HFFc6 (cell line): ENCODE measurements at regions not wholly inside any gene's neighbourhood (a gene's known extent, or its start where the extent isn't known, plus 50 kb on each side); places are given as distances from the start of the nearest gene placed in this dataset.
A peak's percentile ranks its signal among the peaks of the same experiment; 100 is the strongest.

Experiments
- DNase-seq: peaks from one replicate; pipeline ENCODE4 v3.0.0-alpha.2; 2018
- H3K27ac Mint-ChIP-seq: 2 replicates; pipeline ENCODE4 v1.8.0; 2020; ENCODE audit warnings: mild to moderate bottlenecking, mixed read lengths
- H3K27me3 Mint-ChIP-seq: 2 replicates; pipeline ENCODE4 v1.8.0; 2021; ENCODE audit warnings: mild to moderate bottlenecking, moderate library complexity, mixed read lengths; ENCODE audit not compliant: insufficient read depth
- H3K36me3 Mint-ChIP-seq: 2 replicates; pipeline ENCODE4 v1.8.0; 2021; ENCODE audit warnings: low read depth, mixed read lengths
- H3K4me1 Mint-ChIP-seq: 2 replicates; pipeline ENCODE4 v1.8.0; 2020; ENCODE audit warnings: low read depth, mixed read lengths
- H3K4me3 Mint-ChIP-seq: 2 replicates; pipeline ENCODE4 v1.8.0; 2020; ENCODE audit warnings: mild to moderate bottlenecking, moderate library complexity, mixed read lengths
- H3K9me3 Mint-ChIP-seq: 2 replicates; pipeline ENCODE4 v1.8.0; 2020; ENCODE audit warnings: mild to moderate bottlenecking, mixed read lengths
- CTCF ChIP-seq: fragments of 200-600 bp; sonication (generic); IDR thresholded peaks from 2 replicates; pipeline ENCODE4 v1.5.0; 2021; ENCODE audit warnings: antibody characterized with exemption, mild to moderate bottlenecking

- H3K4me1 Mint-ChIP-seq: peaks cover 14% of the 10 kb centered on the region
- DNase-seq: no peak
- no peaks in the 10 kb centered on the region for H3K9me3 Mint-ChIP-seq
- H3K27ac Mint-ChIP-seq: no peak overlapping the region
- H3K4me3 Mint-ChIP-seq: no peak overlapping the region
- H3K27me3 Mint-ChIP-seq: peaks cover 5% of the 10 kb centered on the region; the same call in 1 of the 2 replicates
- H3K36me3 Mint-ChIP-seq: no peaks in the 10 kb centered on the region
- TF ChIP-seq CTCF: no peak
These were observed 360.3 kb upstream of the NOCT start for GRCh38 chr4:138655286-138655685.

- Mint-ChIP-seq H3K4me1 (peaks cover 18% of the 10 kb centered on the region), H3K4me3 (no peak overlapping the region), H3K27ac (peak overlapping the region; percentile 57), H3K9me3 (no peaks in the 10 kb centered on the region), H3K27me3 (peaks cover 2% of the 10 kb centered on the region), H3K36me3 (no peaks in the 10 kb centered on the region)
- DNase-seq: peak; percentile 68
- TF ChIP-seq CTCF: no peak
These were observed 364.6 kb upstream of the NOCT start for GRCh38 chr4:138650929-138651448.

- Mint-ChIP-seq H3K4me1 (peaks cover 23% of the 10 kb centered on the region), H3K4me3 (peak overlapping the region; percentile 31; the same call in 1 of the 2 replicates), H3K27ac (peak overlapping the region; percentile 44; the same call in 1 of the 2 replicates), H3K9me3 (no peaks in the 10 kb centered on the region), H3K36me3 (no peaks in the 10 kb centered on the region), H3K27me3 (peaks cover 2% of the 10 kb centered on the region)
- no peak for TF ChIP-seq CTCF
- no peak for DNase-seq
These were observed 365.1 kb upstream of the NOCT start for GRCh38 chr4:138650495-138650894.

GRCh38 chr4:138647433-138647832 is 368.1 kb upstream of the NOCT start:
- no peaks in the 10 kb centered on the region for H3K36me3 Mint-ChIP-seq
- no peaks in the 10 kb centered on the region for H3K9me3 Mint-ChIP-seq
- H3K27ac Mint-ChIP-seq: no peak overlapping the region
- no peaks in the 10 kb centered on the region; the same call in none of the 2 replicates for H3K27me3 Mint-ChIP-seq
- no peak for TF ChIP-seq CTCF
- H3K4me3 Mint-ChIP-seq: no peak overlapping the region
- DNase-seq: no peak
- H3K4me1 Mint-ChIP-seq: peaks cover 28% of the 10 kb centered on the region

- TF ChIP-seq CTCF: no peak
- H3K9me3 Mint-ChIP-seq: no peaks in the 10 kb centered on the region
- H3K27me3 Mint-ChIP-seq: peaks cover 2% of the 10 kb centered on the region
- H3K4me1 Mint-ChIP-seq: peaks cover 25% of the 10 kb centered on the region
- DNase-seq: no peak
- H3K36me3 Mint-ChIP-seq: no peaks in the 10 kb centered on the region
- no peak overlapping the region for H3K4me3 Mint-ChIP-seq
- H3K27ac Mint-ChIP-seq: no peak overlapping the region
These were observed 369.2 kb upstream of the NOCT start for GRCh38 chr4:138646383-138646782.

- Mint-ChIP-seq H3K36me3 (no peaks in the 10 kb centered on the region), H3K4me3 (no peak overlapping the region), H3K27me3 (peaks cover 3% of the 10 kb centered on the region), H3K27ac (no peak overlapping the region), H3K9me3 (no peaks in the 10 kb centered on the region), H3K4me1 (peaks cover 14% of the 10 kb centered on the region)
- no peak for TF ChIP-seq CTCF
- no peak for DNase-seq
These were observed 370.3 kb upstream of the NOCT start for GRCh38 chr4:138645289-138645688.
